Transverse colon (tissue), 4 donors: ENCODE measurements at regions not wholly inside any gene's neighbourhood (a gene's known extent, or its start where the extent isn't known, plus 50 kb on each side); places are given as distances from the start of the nearest gene placed in this dataset.

ENCODE experiments used
- DNase-seq: peaks from one replicate; pipeline ENCODE4 v3.0.0-alpha.2; 2019
- H3K27ac ChIP-seq, 4 donors: fragments of 200-600 bp; sonication (generic); 2 replicates each; pipeline ENCODE4 v1.5.1; 2016 to 2018; ENCODE audit warnings: inconsistent platforms in 4 of 4
- H3K27me3 ChIP-seq: fragments of 200-600 bp; sonication (generic); 2 replicates; pipeline ENCODE4 v1.5.1; 2017; ENCODE audit warnings: inconsistent platforms
- H3K36me3 ChIP-seq, 4 donors: fragments of 200-600 bp; sonication (generic); 2 replicates each; pipeline ENCODE4 v1.5.1; 2017 to 2019; ENCODE audit warnings: inconsistent platforms in 4 of 4
- H3K4me1 ChIP-seq, 4 donors: fragments of 200-600 bp; sonication (generic); 2 replicates each; pipeline ENCODE4 v1.5.1; 2017 to 2020; ENCODE audit warnings: inconsistent platforms in 4 of 4
- H3K4me3 ChIP-seq, 4 donors: fragments of 200-600 bp; sonication (generic); 1 replicate in 1 of 4; 2 replicates in 3 of 4; pipeline versions ENCODE4 v1.5.1 to v1.6.1; 2017 to 2019; ENCODE audit warnings: inconsistent platforms in 4 of 4
- H3K9me3 ChIP-seq, 2 donors: fragments of 200-600 bp; sonication (generic); 2 replicates each; pipeline ENCODE4 v1.5.1; 2017 to 2019; ENCODE audit warnings: inconsistent platforms in 2 of 2
- CTCF ChIP-seq, 5 experiments: fragments of 200-600 bp in 3 of 5; fragments of 450-650 bp in 2 of 5; sonication (generic) in 3 of 5; IDR thresholded peaks; 1 replicate in 2 of 5; 2 replicates in 3 of 5; pipeline ENCODE4 v1.5.1; 2016 to 2017; ENCODE audit warnings: antibody characterized with exemption in 5 of 5, inconsistent platforms in 3 of 5, mild to moderate bottlenecking in 2 of 5, moderate library complexity in 1 of 5
- EP300 ChIP-seq: sonication (generic); formaldehyde crosslinking; IDR thresholded peaks from one replicate; pipeline ENCODE4 v1.6.1; 2017; ENCODE audit warnings: antibody characterized with exemption, low read depth
- POLR2A ChIP-seq: fragments of 450-650 bp; IDR thresholded peaks from one replicate; pipeline ENCODE4 v1.6.1; 2016; ENCODE audit warnings: antibody characterized with exemption, mild to moderate bottlenecking, moderate library complexity
- POLR2AphosphoS5 ChIP-seq, 3 donors: sonication (generic); formaldehyde crosslinking; IDR thresholded peaks; one replicate each; pipeline ENCODE4 v1.6.1; 2016; ENCODE audit warnings: antibody characterized with exemption in 3 of 3
- WGBS, 2 donors: methylation state at CpG; one replicate each; pipeline ENCODE4 v1.1.5; 2018; ENCODE audit warnings: low coverage in 1 of 2; 5-methylcytosine and 5-hydroxymethylcytosine counted together
- in situ Hi-C, 4 donors: fragments of 200-750 bp; cut with MboI; loops; one replicate each; pipeline versions ENCODE4 v1.15.0 to v1.15.1; 2017; ENCODE audit warnings: low sequenced_read_pairs in 3 of 4, low pct_ligation_motif_present in 1 of 4, low pct_unique_long_range_greater_than_20kb in 1 of 4
- intact Hi-C: fragments of 100-400 bp; cut with DNase I; formaldehyde crosslinking; loops from one replicate; pipeline ENCODE4 v1.15.1; 2023; ENCODE audit warnings: low total_unique reads

GRCh38 chr5:99104538-99105132 is 175.8 kb upstream of the CHD1 start:
- H3K4me1 ChIP-seq, result peaks cover 0 to 8% (median 4%) of the 10 kb centered on the region in 4 donors
- intact Hi-C loops (no loop called here), in situ Hi-C loops (no loop called here)
- H3K9me3 ChIP-seq, result no peaks in the 10 kb centered on the region
- H3K36me3 ChIP-seq, result no peaks in the 10 kb centered on the region
- H3K27ac ChIP-seq, result no peak overlapping the region
- no peak overlapping the region for H3K4me3 ChIP-seq
- H3K27me3 ChIP-seq, result no peaks in the 10 kb centered on the region
- WGBS, 2 donors, result 0 to 3% methylated on average over 2 of the region's 2 CpGs
- TF ChIP-seq CTCF (IDR thresholded peaks at IDR 0.05), result peak; percentile 50 to 67 (median 57)
- no peak for TF ChIP-seq POLR2AphosphoS5 (IDR thresholded peaks at IDR 0.05)
- TF ChIP-seq POLR2A, result no peak
- no peak for TF ChIP-seq EP300
- DNase-seq, result no peak

GRCh38 chr5:99102073-99102697 is 173.4 kb upstream of the CHD1 start:
- H3K27me3 ChIP-seq, result no peaks in the 10 kb centered on the region
- no peaks in the 10 kb centered on the region for H3K9me3 ChIP-seq
- H3K4me3 ChIP-seq, result no peak overlapping the region
- TF ChIP-seq POLR2AphosphoS5 (IDR thresholded peaks at IDR 0.05), result no peak
- TF ChIP-seq CTCF (IDR thresholded peaks at IDR 0.05), result no peak
- no peak for TF ChIP-seq EP300
- TF ChIP-seq POLR2A, result no peak
- peaks cover 0 to 8% (median 4%) of the 10 kb centered on the region in 4 donors for H3K4me1 ChIP-seq
- no peak for DNase-seq
- intact Hi-C loops (no loop called here), in situ Hi-C loops (no loop called here)
- H3K27ac ChIP-seq, result no peak overlapping the region
- 33 to 44% methylated on average over 2 to 3 of the region's 3 CpGs for WGBS, 2 donors
- H3K36me3 ChIP-seq, result no peaks in the 10 kb centered on the region

- H3K4me1 ChIP-seq, result peaks cover 0 to under 1% (median 0%) of the 10 kb centered on the region in 4 donors
- H3K27me3 ChIP-seq, result no peaks in the 10 kb centered on the region
- TF ChIP-seq CTCF (IDR thresholded peaks at IDR 0.05), result no peak
- no peak for TF ChIP-seq POLR2A
- H3K4me3 ChIP-seq, result no peak overlapping the region
- in situ Hi-C loops, result no loop called here
- H3K36me3 ChIP-seq, result no peaks in the 10 kb centered on the region
- H3K9me3 ChIP-seq, result no peaks in the 10 kb centered on the region
- no peak overlapping the region for H3K27ac ChIP-seq
- intact Hi-C loops, result no loop called here
- no peak for DNase-seq
Observed at GRCh38 chr5:99099691-99100090, 170.9 kb upstream of the CHD1 start.

- no peaks in the 10 kb centered on the region for H3K36me3 ChIP-seq
- no peak overlapping the region for H3K4me3 ChIP-seq
- no peak for DNase-seq
- 83 to 90% methylated on average over 1 to 2 of the region's 2 CpGs for WGBS, 2 donors
- H3K27ac ChIP-seq, result no peak overlapping the region
- no peaks in the 10 kb centered on the region for H3K4me1 ChIP-seq
- peaks cover 5% of the 10 kb centered on the region for H3K27me3 ChIP-seq
- H3K9me3 ChIP-seq, result no peaks in the 10 kb centered on the region
- intact Hi-C loops, result no loop called here
- no peak for TF ChIP-seq POLR2AphosphoS5 (IDR thresholded peaks at IDR 0.05)
- no peak for TF ChIP-seq CTCF (IDR thresholded peaks at IDR 0.05)
- TF ChIP-seq POLR2A, result no peak
- no peak for TF ChIP-seq EP300
- in situ Hi-C loops, result no loop called here
Observed at GRCh38 chr5:99089822-99090549, 161.2 kb upstream of the CHD1 start.
